ENCODE measurements at regions not wholly inside any gene's neighbourhood (a gene's known extent, or its start where the extent isn't known, plus 50 kb on each side); places are given as distances from the start of the nearest gene placed in this dataset.

DNA sequence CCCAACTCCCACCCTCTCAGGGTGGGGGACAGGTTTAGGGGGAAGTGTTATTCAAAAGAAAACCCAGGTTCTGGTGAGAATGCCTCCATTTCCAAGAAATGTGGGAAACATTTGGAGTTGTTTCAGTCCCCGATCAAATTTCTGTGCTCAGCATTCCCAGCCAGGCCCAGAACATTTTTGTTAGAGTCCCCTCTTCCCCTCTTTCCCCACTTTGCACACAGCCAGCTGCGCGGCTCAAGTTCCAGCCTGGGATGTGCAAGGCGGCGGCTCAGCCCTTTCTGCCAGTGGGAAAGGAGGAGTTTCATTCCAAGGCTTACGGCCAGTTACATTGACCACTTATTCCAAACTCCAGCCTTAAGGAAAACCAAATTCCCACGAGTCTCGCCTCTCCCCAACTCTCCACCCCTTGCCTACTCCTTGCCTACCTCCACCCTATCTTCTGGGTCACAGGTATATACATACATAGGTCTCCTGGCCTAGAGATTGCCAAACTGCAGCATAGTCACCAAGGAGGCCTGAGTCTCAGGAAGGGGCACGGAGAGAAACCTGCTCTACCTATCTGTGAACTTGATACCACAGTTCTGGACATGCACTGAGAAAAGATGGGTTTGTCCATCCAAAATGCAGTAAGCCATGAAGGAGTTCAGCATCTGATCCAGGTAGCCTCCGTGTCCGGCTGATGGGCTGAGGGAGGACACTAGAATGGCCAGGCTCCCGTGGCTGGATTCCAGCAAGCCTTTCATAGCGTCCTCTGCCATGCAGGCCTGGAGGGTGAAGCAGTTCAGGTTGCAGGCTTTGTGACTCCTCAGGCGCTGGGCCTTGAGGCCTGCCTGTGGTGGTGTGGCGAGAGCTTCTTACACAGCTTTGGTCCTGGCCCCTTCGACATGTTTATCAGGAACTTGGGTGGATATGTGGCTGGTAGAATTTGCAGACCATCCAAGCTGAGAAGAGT lies 154.5 kb downstream of the ZFP36L2 start:
- TF ChIP-seq EZH2 (IDR thresholded peaks at IDR 0.05; ENCODE audit: borderline replicate concordance) (no peak), EZH2phosphoT487 (IDR thresholded peaks at IDR 0.05; ENCODE audit: low read depth, severe bottlenecking, unreplicated experiment) (no peak)
- TF ChIP-seq, protein P1, sequence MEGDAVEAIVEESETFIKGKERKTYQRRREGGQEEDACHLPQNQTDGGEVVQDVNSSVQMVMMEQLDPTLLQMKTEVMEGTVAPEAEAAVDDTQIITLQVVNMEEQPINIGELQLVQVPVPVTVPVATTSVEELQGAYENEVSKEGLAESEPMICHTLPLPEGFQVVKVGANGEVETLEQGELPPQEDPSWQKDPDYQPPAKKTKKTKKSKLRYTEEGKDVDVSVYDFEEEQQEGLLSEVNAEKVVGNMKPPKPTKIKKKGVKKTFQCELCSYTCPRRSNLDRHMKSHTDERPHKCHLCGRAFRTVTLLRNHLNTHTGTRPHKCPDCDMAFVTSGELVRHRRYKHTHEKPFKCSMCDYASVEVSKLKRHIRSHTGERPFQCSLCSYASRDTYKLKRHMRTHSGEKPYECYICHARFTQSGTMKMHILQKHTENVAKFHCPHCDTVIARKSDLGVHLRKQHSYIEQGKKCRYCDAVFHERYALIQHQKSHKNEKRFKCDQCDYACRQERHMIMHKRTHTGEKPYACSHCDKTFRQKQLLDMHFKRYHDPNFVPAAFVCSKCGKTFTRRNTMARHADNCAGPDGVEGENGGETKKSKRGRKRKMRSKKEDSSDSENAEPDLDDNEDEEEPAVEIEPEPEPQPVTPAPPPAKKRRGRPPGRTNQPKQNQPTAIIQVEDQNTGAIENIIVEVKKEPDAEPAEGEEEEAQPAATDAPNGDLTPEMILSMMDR (IDR thresholded peaks at IDR 0.05; ENCODE audit: poor library complexity) = no peak
